Mesothelial cell of epicardium (in vitro differentiated cells): ENCODE measurements at regions not wholly inside any gene's neighbourhood (a gene's known extent, or its start where the extent isn't known, plus 50 kb on each side); places are given as distances from the start of the nearest gene placed in this dataset.

ENCODE experiments used
- DNase-seq, 2 experiments: peaks; one replicate each; pipeline ENCODE4 v3.0.0; 2021; ENCODE audit warnings: low spot score in 2 of 2; ENCODE audit not compliant: unreplicated experiment in 2 of 2
- H3K27ac Mint-ChIP-seq: 2 replicates; pipeline ENCODE4 v1.8.0; 2021; ENCODE audit warnings: mixed read lengths
- H3K27me3 Mint-ChIP-seq: 2 replicates; pipeline ENCODE4 v1.8.0; 2021; ENCODE audit warnings: low read depth, mixed read lengths
- H3K36me3 Mint-ChIP-seq: 2 replicates; pipeline ENCODE4 v1.8.0; 2021; ENCODE audit warnings: mixed read lengths
- H3K4me1 Mint-ChIP-seq: 2 replicates; pipeline ENCODE4 v1.8.0; 2021; ENCODE audit warnings: mixed read lengths
- H3K4me3 Mint-ChIP-seq: 2 replicates; pipeline ENCODE4 v1.8.0; 2021; ENCODE audit warnings: mild to moderate bottlenecking, moderate library complexity, mixed read lengths
- H3K9me3 Mint-ChIP-seq: 2 replicates; pipeline ENCODE4 v1.8.0; 2021; ENCODE audit warnings: mixed read lengths
- TF ChIP-seq, protein P1 (sequence below): fragments of 200-600 bp; sonication (generic); IDR thresholded peaks from one replicate; pipeline ENCODE4 v1.5.0; 2021; ENCODE audit warnings: antibody characterized with exemption; ENCODE audit not compliant: unreplicated experiment

GRCh38 chr16:73724503-73724902 is 572.1 kb upstream of the PSMD7 start:
- no peak for DNase-seq
- TF ChIP-seq, protein P1, sequence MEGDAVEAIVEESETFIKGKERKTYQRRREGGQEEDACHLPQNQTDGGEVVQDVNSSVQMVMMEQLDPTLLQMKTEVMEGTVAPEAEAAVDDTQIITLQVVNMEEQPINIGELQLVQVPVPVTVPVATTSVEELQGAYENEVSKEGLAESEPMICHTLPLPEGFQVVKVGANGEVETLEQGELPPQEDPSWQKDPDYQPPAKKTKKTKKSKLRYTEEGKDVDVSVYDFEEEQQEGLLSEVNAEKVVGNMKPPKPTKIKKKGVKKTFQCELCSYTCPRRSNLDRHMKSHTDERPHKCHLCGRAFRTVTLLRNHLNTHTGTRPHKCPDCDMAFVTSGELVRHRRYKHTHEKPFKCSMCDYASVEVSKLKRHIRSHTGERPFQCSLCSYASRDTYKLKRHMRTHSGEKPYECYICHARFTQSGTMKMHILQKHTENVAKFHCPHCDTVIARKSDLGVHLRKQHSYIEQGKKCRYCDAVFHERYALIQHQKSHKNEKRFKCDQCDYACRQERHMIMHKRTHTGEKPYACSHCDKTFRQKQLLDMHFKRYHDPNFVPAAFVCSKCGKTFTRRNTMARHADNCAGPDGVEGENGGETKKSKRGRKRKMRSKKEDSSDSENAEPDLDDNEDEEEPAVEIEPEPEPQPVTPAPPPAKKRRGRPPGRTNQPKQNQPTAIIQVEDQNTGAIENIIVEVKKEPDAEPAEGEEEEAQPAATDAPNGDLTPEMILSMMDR = no peak
- H3K9me3 Mint-ChIP-seq = peaks cover 10% of the 10 kb centered on the region

GRCh38 chr16:73717266-73717974 is 579.2 kb upstream of the PSMD7 start:
- TF ChIP-seq, protein P1 = no peak
- H3K4me1 Mint-ChIP-seq = no peaks in the 10 kb centered on the region
- no peaks in the 10 kb centered on the region for H3K36me3 Mint-ChIP-seq
- H3K27ac Mint-ChIP-seq = no peak overlapping the region
- H3K9me3 Mint-ChIP-seq = no peaks in the 10 kb centered on the region
- DNase-seq = no peak
- no peak overlapping the region for H3K4me3 Mint-ChIP-seq
- H3K27me3 Mint-ChIP-seq = peaks cover 9% of the 10 kb centered on the region

More at GRCh38 chr16:73724503-73724902, 572.1 kb upstream of the PSMD7 start:
- Mint-ChIP-seq H3K27ac (no peak overlapping the region), H3K4me1 (no peaks in the 10 kb centered on the region), H3K27me3 (peaks cover 2% of the 10 kb centered on the region), H3K36me3 (no peaks in the 10 kb centered on the region), H3K4me3 (no peak overlapping the region)

- Mint-ChIP-seq H3K36me3 (no peaks in the 10 kb centered on the region), H3K27ac (no peak overlapping the region), H3K4me1 (peaks cover 6% of the 10 kb centered on the region), H3K4me3 (no peak overlapping the region), H3K9me3 (no peaks in the 10 kb centered on the region), H3K27me3 (peaks cover 7% of the 10 kb centered on the region)
- no peak for DNase-seq
- TF ChIP-seq, protein P1 = no peak
Measured at GRCh38 chr16:73714976-73715375, 581.6 kb upstream of the PSMD7 start.

DNA sequence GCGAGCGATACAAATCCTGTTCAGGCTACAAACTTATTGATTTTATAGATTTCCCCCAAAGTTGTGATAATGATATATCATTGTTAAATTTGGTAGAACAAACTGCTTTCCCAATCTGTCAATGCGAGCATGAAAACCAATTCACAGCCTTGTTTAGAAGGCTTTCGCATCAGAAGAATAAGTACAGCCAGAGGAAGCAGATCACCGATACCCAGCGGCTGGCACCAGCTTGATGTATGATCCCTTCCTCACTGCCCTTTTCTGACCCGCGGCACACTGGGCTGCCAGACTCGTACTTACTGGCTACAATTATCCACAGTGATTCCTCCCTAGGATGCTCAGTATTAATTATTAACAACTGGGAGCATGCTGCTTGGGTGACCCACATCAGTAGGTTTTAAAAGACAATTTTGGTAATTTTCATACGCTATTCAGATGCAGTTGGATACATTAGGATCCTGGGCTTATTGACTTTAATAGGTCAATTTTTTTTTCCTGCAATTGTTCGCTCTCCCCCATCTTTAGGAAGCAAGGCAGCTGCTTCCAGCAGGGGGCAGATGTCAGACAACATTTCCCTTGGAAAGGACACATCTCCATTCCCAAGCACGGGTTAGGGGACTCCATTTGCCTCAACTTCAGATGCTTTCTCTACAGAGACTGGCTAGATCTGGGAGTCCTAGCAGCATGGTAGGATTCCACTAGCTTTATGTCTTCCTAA is 582.7 kb upstream of the PSMD7 start:
- Mint-ChIP-seq H3K27ac (no peak overlapping the region), H3K4me1 (peaks cover 6% of the 10 kb centered on the region), H3K27me3 (peaks cover 7% of the 10 kb centered on the region), H3K4me3 (no peak overlapping the region), H3K36me3 (no peaks in the 10 kb centered on the region), H3K9me3 (no peaks in the 10 kb centered on the region)
- DNase-seq = no peak
- TF ChIP-seq, protein P1 = peak; percentile 50

- Mint-ChIP-seq H3K4me3 (no peak overlapping the region), H3K9me3 (no peaks in the 10 kb centered on the region), H3K27ac (no peak overlapping the region), H3K27me3 (peaks cover 7% of the 10 kb centered on the region), H3K4me1 (peaks cover 6% of the 10 kb centered on the region), H3K36me3 (no peaks in the 10 kb centered on the region)
- TF ChIP-seq, protein P1 = no peak
- DNase-seq = no peak
Measured at GRCh38 chr16:73713251-73713650, 583.4 kb upstream of the PSMD7 start.
